ENCODE measurements at regions not wholly inside any gene's neighbourhood (a gene's known extent, or its start where the extent isn't known, plus 50 kb on each side); places are given as distances from the start of the nearest gene placed in this dataset.

DNA sequence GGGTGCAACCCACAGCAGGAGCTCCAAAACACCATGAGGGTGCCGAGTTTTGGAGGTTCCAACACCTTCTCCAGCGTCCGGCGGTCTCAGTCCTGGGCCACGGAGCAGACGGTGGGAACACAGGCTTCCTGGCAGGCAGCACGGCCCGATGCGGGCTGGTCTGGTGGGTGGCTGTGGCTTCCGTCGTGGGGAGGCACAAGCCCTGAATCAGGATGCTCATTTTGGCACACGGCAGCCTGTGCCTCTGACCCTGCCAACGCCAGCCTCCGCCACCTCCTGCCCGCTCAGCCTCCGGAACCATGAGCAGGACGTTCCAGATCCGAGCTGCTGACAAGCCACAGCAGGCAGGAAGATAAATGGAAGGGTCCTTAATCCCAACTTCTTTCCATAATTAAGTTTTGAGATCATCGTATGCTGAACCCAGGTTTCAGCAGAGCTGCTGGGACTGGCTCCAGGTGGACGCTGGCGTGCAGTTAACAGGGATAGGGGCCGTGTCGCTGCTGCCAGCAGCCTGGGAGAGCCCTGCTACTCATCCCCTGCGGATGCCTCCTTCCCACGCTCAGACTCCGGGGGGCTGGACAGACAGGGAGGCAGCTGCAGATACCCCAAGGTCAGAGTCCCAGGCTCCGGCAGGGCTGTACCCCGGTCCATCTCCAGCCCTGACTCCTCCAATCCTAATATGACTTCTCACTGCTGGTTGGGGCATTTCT lies 136.6 kb downstream of the ENGASE start:
- Mint-ChIP-seq H3K27me3 (peaks cover 15% of the 10 kb centered on the region), H3K4me1 (no peaks in the 10 kb centered on the region), H3K9me3 (ENCODE audit: low read depth) (no peaks in the 10 kb centered on the region), H3K27ac (no peak overlapping the region), H3K4me3 (no peak overlapping the region), H3K36me3 (ENCODE audit: low read depth) (no peaks in the 10 kb centered on the region)
- ChIA-PET CTCF (no interaction called here), POLR2A (no interaction called here)
- intact Hi-C loops (cut with DNase I, micrococcal nuclease) = no loop called here
- ATAC-seq (no peak), DNase-seq (no peak)

- intact Hi-C loops (cut with DNase I, micrococcal nuclease) = no loop called here
- ChIA-PET CTCF (no interaction called here), POLR2A (no interaction called here)
- Mint-ChIP-seq H3K27ac (no peak overlapping the region), H3K27me3 (peaks cover 16% of the 10 kb centered on the region), H3K4me3 (no peak overlapping the region), H3K4me1 (no peaks in the 10 kb centered on the region), H3K9me3 (ENCODE audit: low read depth) (no peaks in the 10 kb centered on the region), H3K36me3 (ENCODE audit: low read depth) (no peaks in the 10 kb centered on the region)
- DNase-seq (no peak), ATAC-seq (no peak)
Observed at GRCh38 chr17:79210638-79211037, 136.0 kb downstream of the ENGASE start.

DNA sequence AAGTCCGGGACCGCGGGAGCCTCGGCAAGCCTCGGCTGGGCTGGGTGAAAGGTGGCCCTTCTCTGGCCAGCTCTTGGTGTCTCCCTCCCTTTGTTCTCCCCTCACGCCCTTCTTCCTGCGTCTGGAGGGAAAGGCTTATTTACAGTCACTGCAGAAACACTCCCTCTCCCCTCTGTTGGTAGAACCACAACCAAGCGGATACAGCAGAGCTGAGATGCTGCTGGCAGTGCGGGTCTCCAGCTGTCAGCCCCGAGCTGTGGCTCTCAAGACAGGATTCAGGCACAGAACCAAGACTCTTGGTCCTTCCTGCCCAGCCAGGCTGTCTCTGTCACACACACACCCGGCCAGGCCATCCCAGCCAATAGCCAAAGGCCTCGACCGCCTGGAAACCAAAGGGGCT lies 133.3 kb downstream of the ENGASE start:
- H3K27me3 Mint-ChIP-seq = peaks cover 8% of the 10 kb centered on the region
- no peaks in the 10 kb centered on the region for H3K9me3 Mint-ChIP-seq (ENCODE audit: low read depth)
- no peak overlapping the region for H3K4me3 Mint-ChIP-seq
- H3K4me1 Mint-ChIP-seq = no peaks in the 10 kb centered on the region
- no peaks in the 10 kb centered on the region for H3K36me3 Mint-ChIP-seq (ENCODE audit: low read depth)
- ChIA-PET POLR2A (no interaction called here), CTCF (no interaction called here)
- ATAC-seq (no peak), DNase-seq (no peak)
- intact Hi-C loops (cut with DNase I, micrococcal nuclease) = no loop called here
- no peak overlapping the region for H3K27ac Mint-ChIP-seq

- no peaks in the 10 kb centered on the region for H3K9me3 Mint-ChIP-seq (ENCODE audit: low read depth)
- ATAC-seq = no peak
Observed at GRCh38 chr17:79205688-79206205, 131.1 kb downstream of the ENGASE start.

GRCh38 chr17:79204261-79204660 lies 129.6 kb downstream of the ENGASE start:
- CTCF ChIA-PET = interaction anchor here (0.9 kb wide), 1 partner anchor 188 kb away, joined by 3 read pairs; no protein-coding TSS in a partner anchor
- H3K27ac Mint-ChIP-seq = no peak overlapping the region
- peaks cover 13% of the 10 kb centered on the region for H3K27me3 Mint-ChIP-seq
- intact Hi-C loops (cut with DNase I, micrococcal nuclease) = no loop called here
- no peak overlapping the region for H3K4me3 Mint-ChIP-seq
- H3K36me3 Mint-ChIP-seq (ENCODE audit: low read depth) = no peaks in the 10 kb centered on the region
- DNase-seq (no peak), ATAC-seq (no peak)
- POLR2A ChIA-PET = interaction anchor here (0.6 kb wide), 1 partner anchor 13 kb away, joined by 3 read pairs; no protein-coding TSS in a partner anchor
- no peaks in the 10 kb centered on the region for H3K4me1 Mint-ChIP-seq
- no peaks in the 10 kb centered on the region for H3K9me3 Mint-ChIP-seq (ENCODE audit: low read depth)

More at GRCh38 chr17:79205688-79206205, 131.1 kb downstream of the ENGASE start:
- no peaks in the 10 kb centered on the region for H3K36me3 Mint-ChIP-seq (ENCODE audit: low read depth)
- POLR2A ChIA-PET = no interaction called here
- intact Hi-C loops (cut with DNase I, micrococcal nuclease) = no loop called here
- H3K4me1 Mint-ChIP-seq = no peaks in the 10 kb centered on the region
- CTCF ChIA-PET = no interaction called here
- H3K27me3 Mint-ChIP-seq = peaks cover 12% of the 10 kb centered on the region
- H3K27ac Mint-ChIP-seq = no peak overlapping the region
- no peak overlapping the region for H3K4me3 Mint-ChIP-seq
- no peak for DNase-seq

- Mint-ChIP-seq H3K27me3 (peaks cover 12% of the 10 kb centered on the region), H3K27ac (no peak overlapping the region), H3K36me3 (ENCODE audit: low read depth) (no peaks in the 10 kb centered on the region), H3K4me1 (no peaks in the 10 kb centered on the region), H3K9me3 (ENCODE audit: low read depth) (no peaks in the 10 kb centered on the region), H3K4me3 (no peak overlapping the region)
- CTCF ChIA-PET = interaction anchor here (0.9 kb wide), 1 partner anchor 189 kb away, joined by 3 read pairs; no protein-coding TSS in a partner anchor
- intact Hi-C loops (cut with DNase I, micrococcal nuclease) = no loop called here
- no peak for DNase-seq
- POLR2A ChIA-PET = interaction anchor here (0.6 kb wide), 1 partner anchor 14 kb away, joined by 3 read pairs; no protein-coding TSS in a partner anchor
- no peak for ATAC-seq
Observed at GRCh38 chr17:79203657-79204056, 129.0 kb downstream of the ENGASE start.

- no peaks in the 10 kb centered on the region for H3K4me1 Mint-ChIP-seq
Observed at GRCh38 chr17:79203016-79203415, 128.4 kb downstream of the ENGASE start.

DNA sequence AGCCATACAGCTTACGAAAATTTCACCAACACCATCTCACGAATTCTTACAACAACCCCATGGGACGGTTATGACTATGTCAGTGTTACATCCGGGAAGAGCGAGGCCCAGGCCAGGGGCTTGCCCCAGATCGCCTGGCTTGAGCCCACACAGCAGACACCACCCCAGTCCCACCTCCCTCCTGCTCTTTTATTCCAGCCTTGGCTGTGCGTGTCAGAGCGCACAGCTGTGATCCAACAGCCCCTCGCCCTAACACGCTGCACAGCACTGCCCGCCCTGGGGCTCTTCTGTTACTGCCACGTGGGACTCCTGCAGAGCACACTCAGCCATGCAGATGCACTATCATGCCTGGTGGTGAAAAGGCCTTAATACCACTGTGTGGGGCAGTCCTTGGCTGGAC lies 127.9 kb downstream of the ENGASE start:
- Mint-ChIP-seq H3K36me3 (ENCODE audit: low read depth) (no peaks in the 10 kb centered on the region), H3K27me3 (peaks cover 12% of the 10 kb centered on the region), H3K9me3 (ENCODE audit: low read depth) (no peaks in the 10 kb centered on the region), H3K4me1 (no peaks in the 10 kb centered on the region), H3K27ac (no peak overlapping the region), H3K4me3 (no peak overlapping the region)
- intact Hi-C loops (cut with DNase I, micrococcal nuclease) = no loop called here
- POLR2A ChIA-PET = no interaction called here
- CTCF ChIA-PET = no interaction called here
- no peak for ATAC-seq
- DNase-seq = no peak

More at GRCh38 chr17:79203016-79203415, 128.4 kb downstream of the ENGASE start:
- CTCF ChIA-PET = no interaction called here
- no peaks in the 10 kb centered on the region for H3K9me3 Mint-ChIP-seq (ENCODE audit: low read depth)
- H3K36me3 Mint-ChIP-seq (ENCODE audit: low read depth) = no peaks in the 10 kb centered on the region
- DNase-seq (no peak), ATAC-seq (no peak)
- POLR2A ChIA-PET = no interaction called here
- intact Hi-C loops (cut with DNase I, micrococcal nuclease) = no loop called here
- H3K27me3 Mint-ChIP-seq = peaks cover 12% of the 10 kb centered on the region
- H3K4me3 Mint-ChIP-seq = no peak overlapping the region
- H3K27ac Mint-ChIP-seq = no peak overlapping the region

DNA sequence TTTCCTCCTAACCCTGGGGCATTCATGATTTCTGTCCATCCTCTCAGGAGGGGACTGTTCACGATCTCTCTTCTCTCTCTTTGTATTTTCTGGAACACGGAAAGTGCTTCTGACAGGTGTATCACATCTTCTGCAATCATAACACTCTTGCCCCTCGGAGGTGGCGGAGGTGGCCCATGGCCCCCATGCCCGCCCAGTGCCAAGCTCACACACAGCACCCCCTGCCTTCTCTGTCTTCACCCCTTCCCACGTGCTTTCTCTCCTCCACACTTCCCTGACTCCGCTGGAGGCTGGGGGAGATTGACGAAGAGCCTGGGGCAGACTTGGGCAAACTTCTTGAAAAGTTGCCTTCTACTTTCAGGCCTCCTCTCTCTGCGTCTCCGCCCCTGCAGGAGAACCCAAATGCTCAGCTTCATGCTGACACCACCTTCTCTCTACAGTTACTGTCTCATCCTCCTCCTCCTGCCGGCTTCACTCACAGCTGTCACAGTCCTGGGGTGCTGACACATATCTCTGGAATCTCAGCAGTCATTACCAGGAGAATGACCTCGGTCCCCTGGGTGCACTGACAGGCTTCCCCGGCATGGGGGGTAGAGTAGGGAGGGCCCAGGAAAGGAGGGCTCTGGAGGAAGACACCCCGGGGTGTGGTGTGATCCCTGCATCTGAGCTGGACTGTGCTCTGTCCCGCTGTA lies 127.1 kb downstream of the ENGASE start:
- POLR2A ChIA-PET = no interaction called here
- H3K4me3 Mint-ChIP-seq = no peak overlapping the region

DNA sequence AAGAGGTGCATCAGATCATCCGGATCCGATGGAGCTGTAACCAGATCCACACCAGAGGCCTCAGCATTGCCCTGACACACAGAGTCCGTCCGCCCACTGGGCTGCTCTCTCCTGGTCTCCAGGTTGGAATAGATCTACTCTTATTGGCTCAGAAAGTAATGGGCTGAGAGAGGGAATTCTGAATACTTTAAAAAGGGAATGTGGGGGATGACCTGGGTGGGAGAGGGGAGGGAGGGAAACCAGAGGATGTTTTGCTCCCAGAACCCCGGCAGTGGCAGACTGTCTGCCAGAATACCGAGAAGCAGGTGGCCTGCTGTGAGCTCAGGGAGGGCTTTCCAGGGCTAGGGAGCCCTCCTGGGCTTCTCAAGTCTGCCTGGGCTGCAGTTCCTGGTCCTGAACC lies 126.5 kb downstream of the ENGASE start:
- CTCF ChIA-PET = no interaction called here
- DNase-seq (no peak), ATAC-seq (no peak)
- POLR2A ChIA-PET = no interaction called here
- Mint-ChIP-seq H3K9me3 (ENCODE audit: low read depth) (no peaks in the 10 kb centered on the region), H3K36me3 (ENCODE audit: low read depth) (no peaks in the 10 kb centered on the region), H3K27ac (no peak overlapping the region), H3K4me1 (no peaks in the 10 kb centered on the region), H3K4me3 (no peak overlapping the region), H3K27me3 (peaks cover 14% of the 10 kb centered on the region)
- intact Hi-C loops (cut with DNase I, micrococcal nuclease) = no loop called here

More for the DNA sequence above, 127.1 kb downstream of the ENGASE start:
- H3K27ac Mint-ChIP-seq = no peak overlapping the region
- no peaks in the 10 kb centered on the region for H3K4me1 Mint-ChIP-seq
- H3K27me3 Mint-ChIP-seq = peaks cover 14% of the 10 kb centered on the region
- DNase-seq (no peak), ATAC-seq (no peak)
- CTCF ChIA-PET = no interaction called here
- H3K9me3 Mint-ChIP-seq (ENCODE audit: low read depth) = no peaks in the 10 kb centered on the region
- intact Hi-C loops (cut with DNase I, micrococcal nuclease) = no loop called here
- no peaks in the 10 kb centered on the region for H3K36me3 Mint-ChIP-seq (ENCODE audit: low read depth)

GRCh38 chr17:79196913-79197312 lies 122.3 kb downstream of the ENGASE start:
- CTCF ChIA-PET = no interaction called here
- no peaks in the 10 kb centered on the region for H3K4me1 Mint-ChIP-seq
- H3K36me3 Mint-ChIP-seq (ENCODE audit: low read depth) = no peaks in the 10 kb centered on the region
- DNase-seq = no peak
- H3K27ac Mint-ChIP-seq = no peak overlapping the region
- intact Hi-C loops (cut with DNase I, micrococcal nuclease) = no loop called here
- POLR2A ChIA-PET = no interaction called here
- peaks cover 17% of the 10 kb centered on the region for H3K27me3 Mint-ChIP-seq
- ATAC-seq = no peak
- H3K9me3 Mint-ChIP-seq (ENCODE audit: low read depth) = no peaks in the 10 kb centered on the region
- no peak overlapping the region for H3K4me3 Mint-ChIP-seq
